Nephron progenitor cell (in vitro differentiated cells): ENCODE measurements at regions not wholly inside any gene's neighbourhood (a gene's known extent, or its start where the extent isn't known, plus 50 kb on each side); places are given as distances from the start of the nearest gene placed in this dataset.

Experiments
- DNase-seq: peaks from one replicate; pipeline ENCODE4 v3.0.0; 2021
- H3K27ac Mint-ChIP-seq: 2 replicates; pipeline ENCODE4 v1.8.0; 2021; ENCODE audit warnings: mild to moderate bottlenecking, moderate library complexity, mixed read lengths
- H3K27me3 Mint-ChIP-seq: 2 replicates; pipeline ENCODE4 v1.8.0; 2021; ENCODE audit warnings: mild to moderate bottlenecking, low read depth, mixed read lengths; ENCODE audit not compliant: poor library complexity
- H3K36me3 Mint-ChIP-seq: 2 replicates; pipeline ENCODE4 v1.8.0; 2021; ENCODE audit warnings: low read depth, mixed read lengths
- H3K4me1 Mint-ChIP-seq: 2 replicates; pipeline ENCODE4 v1.8.0; 2021; ENCODE audit warnings: mixed read lengths
- H3K4me3 Mint-ChIP-seq: 2 replicates; pipeline ENCODE4 v1.8.0; 2021; ENCODE audit warnings: mild to moderate bottlenecking, moderate library complexity, mixed read lengths
- H3K9me3 Mint-ChIP-seq: 2 replicates; pipeline ENCODE4 v1.8.0; 2021; ENCODE audit warnings: mild to moderate bottlenecking, moderate library complexity, mixed read lengths
- TF ChIP-seq, protein P1 (sequence below): fragments of 200-600 bp; sonication (generic); IDR thresholded peaks from 2 replicates; pipeline ENCODE4 v1.5.0; 2021; ENCODE audit warnings: antibody characterized with exemption

DNA sequence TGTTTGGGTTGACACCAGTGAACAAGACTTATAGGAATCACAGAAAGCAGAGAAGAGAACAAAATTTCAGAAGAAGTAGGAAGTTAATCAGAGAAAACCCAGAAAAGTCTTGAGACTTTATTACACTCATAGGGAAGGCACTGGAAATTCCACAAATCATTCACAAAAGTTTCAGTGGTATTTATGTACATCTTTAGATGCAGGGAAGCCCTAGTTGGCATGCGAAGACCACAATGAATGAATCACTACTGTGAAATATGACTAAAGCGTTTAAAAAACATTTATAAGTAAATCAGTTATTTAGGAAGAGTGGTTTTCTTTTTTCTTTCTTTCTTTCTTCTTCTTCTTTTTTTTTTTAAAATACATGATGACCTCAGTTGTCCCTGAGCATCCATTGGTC, 105.1 kb downstream of the NUP35 start:
- H3K27ac Mint-ChIP-seq, result no peak overlapping the region
- H3K4me1 Mint-ChIP-seq, result no peaks in the 10 kb centered on the region
- H3K4me3 Mint-ChIP-seq, result no peak overlapping the region
- no peaks in the 10 kb centered on the region for H3K9me3 Mint-ChIP-seq
- no peaks in the 10 kb centered on the region for H3K27me3 Mint-ChIP-seq
- H3K36me3 Mint-ChIP-seq, result no peaks in the 10 kb centered on the region
- DNase-seq, result no peak
- TF ChIP-seq, protein P1, sequence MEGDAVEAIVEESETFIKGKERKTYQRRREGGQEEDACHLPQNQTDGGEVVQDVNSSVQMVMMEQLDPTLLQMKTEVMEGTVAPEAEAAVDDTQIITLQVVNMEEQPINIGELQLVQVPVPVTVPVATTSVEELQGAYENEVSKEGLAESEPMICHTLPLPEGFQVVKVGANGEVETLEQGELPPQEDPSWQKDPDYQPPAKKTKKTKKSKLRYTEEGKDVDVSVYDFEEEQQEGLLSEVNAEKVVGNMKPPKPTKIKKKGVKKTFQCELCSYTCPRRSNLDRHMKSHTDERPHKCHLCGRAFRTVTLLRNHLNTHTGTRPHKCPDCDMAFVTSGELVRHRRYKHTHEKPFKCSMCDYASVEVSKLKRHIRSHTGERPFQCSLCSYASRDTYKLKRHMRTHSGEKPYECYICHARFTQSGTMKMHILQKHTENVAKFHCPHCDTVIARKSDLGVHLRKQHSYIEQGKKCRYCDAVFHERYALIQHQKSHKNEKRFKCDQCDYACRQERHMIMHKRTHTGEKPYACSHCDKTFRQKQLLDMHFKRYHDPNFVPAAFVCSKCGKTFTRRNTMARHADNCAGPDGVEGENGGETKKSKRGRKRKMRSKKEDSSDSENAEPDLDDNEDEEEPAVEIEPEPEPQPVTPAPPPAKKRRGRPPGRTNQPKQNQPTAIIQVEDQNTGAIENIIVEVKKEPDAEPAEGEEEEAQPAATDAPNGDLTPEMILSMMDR, result no peak

DNA sequence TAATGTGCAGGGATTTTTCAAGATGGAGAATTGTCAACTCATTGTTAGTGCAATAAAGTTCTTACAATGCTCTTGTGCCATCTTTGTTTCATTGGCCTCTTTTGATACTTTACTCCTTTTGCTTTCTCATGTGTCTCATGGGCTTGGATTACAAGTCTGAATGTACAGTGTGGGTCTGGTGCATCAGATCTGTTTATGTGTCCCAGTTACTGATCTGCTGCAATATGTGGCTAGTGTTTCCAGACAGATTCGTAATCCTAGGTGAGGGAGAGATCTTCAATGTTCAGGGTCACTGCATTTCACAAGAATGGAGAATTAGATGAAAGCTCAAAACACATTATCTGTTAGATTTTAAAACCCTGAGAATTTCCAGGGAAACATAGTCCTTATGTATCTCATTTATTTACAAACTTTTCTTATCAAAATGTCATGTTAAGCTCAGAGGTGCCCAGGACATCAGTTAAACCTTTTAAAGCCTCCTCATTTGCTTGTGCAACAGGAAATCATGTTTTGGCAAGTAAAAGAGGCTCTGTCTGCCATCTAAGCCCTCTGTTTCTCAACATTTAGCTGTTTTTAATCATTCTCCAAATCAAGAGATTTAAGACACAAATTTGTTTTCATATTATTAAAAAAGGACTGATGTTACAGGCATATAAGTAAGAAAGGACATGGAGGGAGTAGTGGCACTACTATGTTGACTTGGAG, 108.1 kb downstream of the NUP35 start:
- TF ChIP-seq, protein P1, result no peak
- H3K4me3 Mint-ChIP-seq, result no peak overlapping the region
- H3K9me3 Mint-ChIP-seq, result no peaks in the 10 kb centered on the region
- no peaks in the 10 kb centered on the region for H3K36me3 Mint-ChIP-seq
- H3K27me3 Mint-ChIP-seq, result no peaks in the 10 kb centered on the region
- no peaks in the 10 kb centered on the region for H3K4me1 Mint-ChIP-seq
- DNase-seq, result no peak
- H3K27ac Mint-ChIP-seq, result no peak overlapping the region

DNA sequence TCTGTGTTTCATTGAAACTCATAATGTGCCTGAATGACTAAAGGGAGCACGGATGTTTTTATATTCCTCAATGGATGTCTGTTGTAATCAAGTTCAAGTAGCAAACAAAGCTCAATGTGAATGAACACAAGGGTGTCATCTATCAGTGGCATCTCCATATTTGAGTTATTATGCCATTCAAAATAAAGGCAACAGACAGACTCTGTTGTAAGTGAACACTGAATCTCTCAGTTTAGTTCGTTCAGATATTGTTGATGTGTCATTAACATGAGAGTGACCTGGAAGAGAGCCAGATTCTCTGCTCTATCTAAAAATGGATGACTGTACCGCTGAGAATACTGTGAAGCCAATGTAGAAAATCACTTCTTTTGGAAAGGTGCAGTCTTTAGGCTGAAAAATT, 118.7 kb downstream of the NUP35 start:
- Mint-ChIP-seq H3K9me3 (no peaks in the 10 kb centered on the region), H3K4me3 (no peak overlapping the region), H3K27ac (no peak overlapping the region), H3K36me3 (no peaks in the 10 kb centered on the region), H3K27me3 (no peaks in the 10 kb centered on the region), H3K4me1 (peaks cover 4% of the 10 kb centered on the region)
- DNase-seq, result no peak
- TF ChIP-seq, protein P1, result no peak

DNA sequence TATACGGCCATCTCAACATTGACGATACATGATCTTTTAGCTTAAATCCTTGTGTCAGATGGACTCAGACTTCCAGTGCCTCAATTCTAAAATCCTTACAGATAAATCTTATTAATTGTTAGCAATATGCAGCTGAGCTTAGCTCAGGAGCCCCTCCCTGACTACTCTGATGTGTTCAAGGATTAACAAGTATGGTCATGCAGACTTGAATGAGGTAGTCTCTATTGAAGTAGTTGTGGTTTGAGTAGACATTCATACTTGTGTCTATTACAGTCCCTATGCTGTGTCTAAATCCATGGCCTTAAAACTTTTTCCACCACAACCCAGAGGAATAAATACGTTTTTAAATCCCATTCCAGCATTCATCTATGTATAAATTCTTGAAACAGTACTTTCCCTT, 119.5 kb downstream of the NUP35 start:
- Mint-ChIP-seq H3K9me3 (no peaks in the 10 kb centered on the region), H3K27me3 (no peaks in the 10 kb centered on the region), H3K36me3 (no peaks in the 10 kb centered on the region)

DNA sequence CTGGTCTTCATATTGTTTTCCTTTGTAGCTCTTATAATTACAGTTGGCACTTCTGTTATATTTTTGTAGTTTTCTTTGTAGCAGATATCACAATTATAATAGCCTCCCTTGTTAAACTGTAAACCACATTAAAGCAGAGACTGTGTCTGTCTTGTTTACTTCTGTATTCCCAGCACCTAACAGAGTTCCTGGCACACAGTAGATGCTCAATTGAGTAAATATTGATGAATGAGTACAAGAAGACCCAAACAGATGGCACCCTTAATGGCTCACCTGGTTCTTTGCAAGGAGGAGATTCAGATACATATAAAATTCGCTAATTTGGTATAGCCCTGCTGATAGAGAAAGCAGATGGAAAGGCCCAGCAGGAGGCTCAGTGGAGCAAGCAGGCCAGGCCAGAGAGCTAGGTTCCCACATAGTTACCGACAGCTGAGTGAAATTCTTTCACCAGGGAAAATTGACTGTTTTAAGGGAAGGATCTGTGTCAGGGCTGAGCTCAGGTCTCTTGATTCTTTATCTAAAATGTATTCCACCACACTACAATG, 120.1 kb downstream of the NUP35 start:
- Mint-ChIP-seq H3K9me3 (no peaks in the 10 kb centered on the region), H3K27me3 (no peaks in the 10 kb centered on the region), H3K27ac (no peak overlapping the region), H3K4me3 (no peak overlapping the region), H3K36me3 (no peaks in the 10 kb centered on the region), H3K4me1 (peaks cover 4% of the 10 kb centered on the region)
- TF ChIP-seq, protein P1, result no peak
- peak; percentile 9 for DNase-seq

More for the DNA sequence above, 119.5 kb downstream of the NUP35 start:
- no peak for DNase-seq
- no peak overlapping the region for H3K4me3 Mint-ChIP-seq
- peaks cover 4% of the 10 kb centered on the region for H3K4me1 Mint-ChIP-seq
- TF ChIP-seq, protein P1, result no peak
- no peak overlapping the region for H3K27ac Mint-ChIP-seq
